ENCODE measurements at regions not wholly inside any gene's neighbourhood (a gene's known extent, or its start where the extent isn't known, plus 50 kb on each side); places are given as distances from the start of the nearest gene placed in this dataset.

GRCh38 chr18:41599466-41599865 is 355.6 kb upstream of the PIK3C3 start:
- no peak for TF ChIP-seq RAD21 (IDR thresholded peaks at IDR 0.05; ENCODE audit: insufficient read depth, low read depth, low read length)
- TF ChIP-seq POLR2A (IDR thresholded peaks at IDR 0.05; ENCODE audit: low read depth, low read length): no peak
- TF ChIP-seq HCFC1 (IDR thresholded peaks at IDR 0.05; ENCODE audit: low read length): no peak
- no peak for TF ChIP-seq CHD2 (IDR thresholded peaks at IDR 0.05; ENCODE audit: borderline replicate concordance, low read depth, low read length)
- TF ChIP-seq, protein P1, sequence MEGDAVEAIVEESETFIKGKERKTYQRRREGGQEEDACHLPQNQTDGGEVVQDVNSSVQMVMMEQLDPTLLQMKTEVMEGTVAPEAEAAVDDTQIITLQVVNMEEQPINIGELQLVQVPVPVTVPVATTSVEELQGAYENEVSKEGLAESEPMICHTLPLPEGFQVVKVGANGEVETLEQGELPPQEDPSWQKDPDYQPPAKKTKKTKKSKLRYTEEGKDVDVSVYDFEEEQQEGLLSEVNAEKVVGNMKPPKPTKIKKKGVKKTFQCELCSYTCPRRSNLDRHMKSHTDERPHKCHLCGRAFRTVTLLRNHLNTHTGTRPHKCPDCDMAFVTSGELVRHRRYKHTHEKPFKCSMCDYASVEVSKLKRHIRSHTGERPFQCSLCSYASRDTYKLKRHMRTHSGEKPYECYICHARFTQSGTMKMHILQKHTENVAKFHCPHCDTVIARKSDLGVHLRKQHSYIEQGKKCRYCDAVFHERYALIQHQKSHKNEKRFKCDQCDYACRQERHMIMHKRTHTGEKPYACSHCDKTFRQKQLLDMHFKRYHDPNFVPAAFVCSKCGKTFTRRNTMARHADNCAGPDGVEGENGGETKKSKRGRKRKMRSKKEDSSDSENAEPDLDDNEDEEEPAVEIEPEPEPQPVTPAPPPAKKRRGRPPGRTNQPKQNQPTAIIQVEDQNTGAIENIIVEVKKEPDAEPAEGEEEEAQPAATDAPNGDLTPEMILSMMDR (IDR thresholded peaks at IDR 0.05 in 2 of 3, conservative IDR thresholded peaks at IDR 0.05 in 1 of 3; ENCODE audit: control insufficient read depth in 2 of 3, extremely low read depth in 1 of 3, insufficient read depth in 1 of 3, low read depth in 3 of 3, low read length in 3 of 3): no peak
- no peak for TF ChIP-seq HDGF (IDR thresholded peaks at IDR 0.05)
- TF ChIP-seq MEF2B (IDR thresholded peaks at IDR 0.05; ENCODE audit: partially characterized antibody, poor library complexity, severe bottlenecking): no peak
- TF ChIP-seq, protein P2, sequence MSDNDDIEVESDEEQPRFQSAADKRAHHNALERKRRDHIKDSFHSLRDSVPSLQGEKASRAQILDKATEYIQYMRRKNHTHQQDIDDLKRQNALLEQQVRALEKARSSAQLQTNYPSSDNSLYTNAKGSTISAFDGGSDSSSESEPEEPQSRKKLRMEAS (IDR thresholded peaks at IDR 0.05; ENCODE audit: low read depth, low read length): no peak
- no peak for TF ChIP-seq ZZZ3 (IDR thresholded peaks at IDR 0.05; ENCODE audit: control insufficient read depth, insufficient read length, low read depth)
- no peak for TF ChIP-seq MXI1 (IDR thresholded peaks at IDR 0.05; ENCODE audit: low read depth, low read length)
- TF ChIP-seq SMC3 (IDR thresholded peaks at IDR 0.05; ENCODE audit: borderline replicate concordance, low read length): no peak
- no peak for TF ChIP-seq E4F1 (IDR thresholded peaks at IDR 0.05; ENCODE audit: borderline replicate concordance, partially characterized antibody)
- TF ChIP-seq POLR2AphosphoS5 (IDR thresholded peaks at IDR 0.05; ENCODE audit: low read length): no peak
- TF ChIP-seq TCF3 (IDR thresholded peaks at IDR 0.05; ENCODE audit: borderline replicate concordance, insufficient read depth, low read depth, low read length): no peak

Data from GM12878 (cell line).